Osteoblast (primary cell): ENCODE measurements at regions not wholly inside any gene's neighbourhood (a gene's known extent, or its start where the extent isn't known, plus 50 kb on each side); places are given as distances from the start of the nearest gene placed in this dataset.

Experiments
- DNase-seq: peaks from one replicate; pipeline ENCODE4 v3.0.0; 2011; ENCODE audit warnings: low spot score, mixed read lengths; ENCODE audit not compliant: insufficient read length; ENCODE audit errors: missing footprints
- H2AFZ ChIP-seq: 2 replicates; pipeline ENCODE4 v1.6.0; 2011; ENCODE audit warnings: mild to moderate bottlenecking, low read length
- H3K27ac ChIP-seq: 2 replicates; pipeline ENCODE4 v1.5.1; 2011; ENCODE audit warnings: mild to moderate bottlenecking, low read depth, low read length, moderate library complexity
- H3K27me3 ChIP-seq: 2 replicates; pipeline ENCODE4 v1.6.0; 2012; ENCODE audit warnings: mild to moderate bottlenecking, control low read depth, inconsistent platforms, low read length, moderate library complexity; ENCODE audit not compliant: insufficient read depth
- H3K36me3 ChIP-seq: 2 replicates; pipeline ENCODE4 v1.5.1; 2011; ENCODE audit warnings: mild to moderate bottlenecking, low read length, control low read depth, moderate library complexity; ENCODE audit not compliant: insufficient read depth
- H3K4me1 ChIP-seq: 2 replicates; pipeline ENCODE4 v1.5.1; 2011; ENCODE audit warnings: mild to moderate bottlenecking, low read length, control low read depth, moderate library complexity; ENCODE audit not compliant: insufficient read depth
- H3K4me2 ChIP-seq: 2 replicates; pipeline ENCODE4 v1.6.0; 2011; ENCODE audit warnings: mild to moderate bottlenecking, low read length; ENCODE audit not compliant: insufficient read depth
- H3K4me3 ChIP-seq: fragments of 200-600 bp; sonication (generic); 3 replicates; pipeline ENCODE4 v1.5.1; 2012; ENCODE audit warnings: mild to moderate bottlenecking, low read length, inconsistent platforms; ENCODE audit not compliant: insufficient read depth
- H3K79me2 ChIP-seq: 2 replicates; pipeline ENCODE4 v1.6.0; 2012; ENCODE audit warnings: mild to moderate bottlenecking, low read length, control low read depth, inconsistent platforms; ENCODE audit not compliant: insufficient read depth
- H3K9me3 ChIP-seq: 2 replicates; pipeline ENCODE4 v1.5.1; 2011; ENCODE audit warnings: low read depth, low read length, control low read depth
- H4K20me1 ChIP-seq: 2 replicates; pipeline ENCODE4 v1.6.0; 2012; ENCODE audit warnings: mild to moderate bottlenecking, low read length, control low read depth; ENCODE audit not compliant: insufficient read depth
- TF ChIP-seq, protein P1 (sequence below): IDR thresholded peaks from 2 replicates; pipeline ENCODE4 v1.5.1; 2011; ENCODE audit warnings: mild to moderate bottlenecking, low read depth, low read length, moderate library complexity; ENCODE audit errors: extremely low read depth

DNA sequence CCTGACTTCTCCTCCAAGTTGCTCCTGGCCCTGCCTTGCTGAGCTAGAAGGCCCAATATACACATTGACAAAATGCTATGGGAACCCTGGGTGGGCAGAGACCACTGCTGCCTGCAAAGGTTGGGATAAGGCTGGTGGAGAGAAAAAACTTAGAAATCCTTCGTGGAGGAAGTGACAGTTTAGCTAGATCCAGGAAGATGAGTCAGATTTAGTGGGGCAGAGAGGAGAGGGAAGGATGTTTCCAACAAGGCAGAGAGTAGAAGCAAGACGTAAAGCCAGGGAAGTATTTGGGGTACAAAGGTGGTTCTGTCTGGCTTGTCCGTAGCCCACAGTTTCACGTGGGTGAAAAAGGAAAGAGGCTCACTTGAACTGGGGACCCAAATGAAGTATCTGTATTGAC lies 69.0 kb upstream of the CLMN start:
- Histone ChIP-seq H3K4me3 (no peak overlapping the region), H3K79me2 (no peaks in the 10 kb centered on the region), H3K27ac (peak overlapping the region; percentile 47), H3K36me3 (no peaks in the 10 kb centered on the region), H4K20me1 (no peaks in the 10 kb centered on the region), H3K27me3 (no peaks in the 10 kb centered on the region), H3K9me3 (no peaks in the 10 kb centered on the region), H3K4me1 (peaks cover 16% of the 10 kb centered on the region), H3K4me2 (no peak overlapping the region), H2AFZ (peak overlapping the region; percentile 79)
- TF ChIP-seq, protein P1, sequence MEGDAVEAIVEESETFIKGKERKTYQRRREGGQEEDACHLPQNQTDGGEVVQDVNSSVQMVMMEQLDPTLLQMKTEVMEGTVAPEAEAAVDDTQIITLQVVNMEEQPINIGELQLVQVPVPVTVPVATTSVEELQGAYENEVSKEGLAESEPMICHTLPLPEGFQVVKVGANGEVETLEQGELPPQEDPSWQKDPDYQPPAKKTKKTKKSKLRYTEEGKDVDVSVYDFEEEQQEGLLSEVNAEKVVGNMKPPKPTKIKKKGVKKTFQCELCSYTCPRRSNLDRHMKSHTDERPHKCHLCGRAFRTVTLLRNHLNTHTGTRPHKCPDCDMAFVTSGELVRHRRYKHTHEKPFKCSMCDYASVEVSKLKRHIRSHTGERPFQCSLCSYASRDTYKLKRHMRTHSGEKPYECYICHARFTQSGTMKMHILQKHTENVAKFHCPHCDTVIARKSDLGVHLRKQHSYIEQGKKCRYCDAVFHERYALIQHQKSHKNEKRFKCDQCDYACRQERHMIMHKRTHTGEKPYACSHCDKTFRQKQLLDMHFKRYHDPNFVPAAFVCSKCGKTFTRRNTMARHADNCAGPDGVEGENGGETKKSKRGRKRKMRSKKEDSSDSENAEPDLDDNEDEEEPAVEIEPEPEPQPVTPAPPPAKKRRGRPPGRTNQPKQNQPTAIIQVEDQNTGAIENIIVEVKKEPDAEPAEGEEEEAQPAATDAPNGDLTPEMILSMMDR, result no peak
- DNase-seq, result peak; percentile 92

- TF ChIP-seq, protein P1, result no peak
- Histone ChIP-seq H4K20me1 (no peaks in the 10 kb centered on the region), H3K27ac (no peak overlapping the region), H3K36me3 (no peaks in the 10 kb centered on the region), H3K4me2 (no peak overlapping the region), H3K27me3 (no peaks in the 10 kb centered on the region), H3K79me2 (no peaks in the 10 kb centered on the region), H3K4me1 (peaks cover 16% of the 10 kb centered on the region), H2AFZ (no peak overlapping the region), H3K4me3 (no peak overlapping the region), H3K9me3 (no peaks in the 10 kb centered on the region)
- DNase-seq, result no peak
Measured at GRCh38 chr14:95387826-95388445, 68.2 kb upstream of the CLMN start.

GRCh38 chr14:95386536-95387095 lies 66.9 kb upstream of the CLMN start:
- H3K9me3 ChIP-seq, result no peaks in the 10 kb centered on the region
- no peaks in the 10 kb centered on the region for H4K20me1 ChIP-seq
- no peaks in the 10 kb centered on the region for H3K27me3 ChIP-seq
- H2AFZ ChIP-seq, result no peak overlapping the region
- no peaks in the 10 kb centered on the region for H3K79me2 ChIP-seq
- no peak overlapping the region for H3K27ac ChIP-seq
- DNase-seq, result no peak
- H3K4me3 ChIP-seq, result no peak overlapping the region
- H3K4me2 ChIP-seq, result no peak overlapping the region
- TF ChIP-seq, protein P1, result no peak
- no peaks in the 10 kb centered on the region for H3K36me3 ChIP-seq
- H3K4me1 ChIP-seq, result peaks cover 16% of the 10 kb centered on the region

- no peak overlapping the region for H2AFZ ChIP-seq
- H3K4me3 ChIP-seq, result no peak overlapping the region
- H3K79me2 ChIP-seq, result no peaks in the 10 kb centered on the region
- DNase-seq, result no peak
- no peaks in the 10 kb centered on the region for H3K9me3 ChIP-seq
- H3K27me3 ChIP-seq, result no peaks in the 10 kb centered on the region
- H3K4me1 ChIP-seq, result peaks cover 16% of the 10 kb centered on the region
- H3K4me2 ChIP-seq, result no peak overlapping the region
- H3K27ac ChIP-seq, result no peak overlapping the region
- H3K36me3 ChIP-seq, result no peaks in the 10 kb centered on the region
- H4K20me1 ChIP-seq, result no peaks in the 10 kb centered on the region
- TF ChIP-seq, protein P1, result no peak
Measured at GRCh38 chr14:95385701-95386100, 66.0 kb upstream of the CLMN start.
